H1 (cell line): ENCODE measurements at regions not wholly inside any gene's neighbourhood (a gene's known extent, or its start where the extent isn't known, plus 50 kb on each side); places are given as distances from the start of the nearest gene placed in this dataset.
A peak's percentile ranks its signal among the peaks of the same experiment; 100 is the strongest.

ENCODE experiments used
- CTCF ChIA-PET: fragments of 300-600 bp; sonication (Branson Sonifier 250); formaldehyde crosslinking; loops from one replicate; lab custom pipeline; 2021; ENCODE audit not compliant: partially characterized antibody; lab: Charles Lee
- POLR2A ChIA-PET: fragments of 300-600 bp; sonication (Branson Sonifier 250); formaldehyde crosslinking; loops from one replicate; lab custom pipeline; 2021; ENCODE audit warnings: inconsistent platforms; ENCODE audit not compliant: partially characterized antibody; lab: Charles Lee
- DNase-seq, 2 experiments: peaks; one replicate each; pipeline versions ENCODE4 v3.0.0 to v3.0.0-alpha.2; 2010 to 2022; ENCODE audit warnings: low spot score in 2 of 2, low read depth in 1 of 2, mixed read lengths in 1 of 2
- FAIRE-seq: peaks from 2 replicates; lab custom pipeline; 2011; peaks lifted over from hg19 to GRCh38; lab: Jason Lieb, UNC
- H2AFZ ChIP-seq: 2 replicates; pipeline ENCODE4 v1.8.1; 2012; ENCODE audit warnings: low read length, inconsistent platforms
- H2AK5ac ChIP-seq: 2 replicates; pipeline ENCODE4 v1.6.1; 2013; ENCODE audit warnings: low read depth, low read length
- H2BK120ac ChIP-seq: replicated peaks from 2 replicates; pipeline ENCODE3; 2013; ENCODE audit warnings: low read depth, low read length, inconsistent platforms
- H2BK12ac ChIP-seq: 2 replicates; pipeline ENCODE4 v1.6.1; 2013; ENCODE audit warnings: low read depth, low read length
- H2BK15ac ChIP-seq: 2 replicates; pipeline ENCODE4 v1.6.1; 2013; ENCODE audit warnings: low read length
- H2BK20ac ChIP-seq: 2 replicates; pipeline ENCODE4 v1.6.1; 2013; ENCODE audit warnings: low read length
- H2BK5ac ChIP-seq: 2 replicates; pipeline ENCODE4 v1.6.1; 2013; ENCODE audit warnings: low read depth, low read length
- H3K14ac ChIP-seq: 2 replicates; pipeline ENCODE4 v1.6.1; 2013; ENCODE audit warnings: inconsistent platforms; ENCODE audit not compliant: insufficient read length
- H3K18ac ChIP-seq: 2 replicates; pipeline ENCODE4 v1.6.1; 2013; ENCODE audit warnings: low read length; ENCODE audit errors: extremely low read depth
- H3K23ac ChIP-seq: 2 replicates; pipeline ENCODE4 v1.6.1; 2013; ENCODE audit warnings: inconsistent platforms; ENCODE audit not compliant: insufficient read length
- H3K23me2 ChIP-seq: 2 replicates; pipeline ENCODE4 v1.6.1; 2013; ENCODE audit warnings: low read depth, low read length
- H3K27ac ChIP-seq: 2 replicates; pipeline ENCODE4 v1.6.1; 2011; ENCODE audit warnings: low read depth, low read length, inconsistent platforms
- H3K27me3 ChIP-seq, 4 experiments: replicated peaks in 1 of 4; 1 replicate in 1 of 4; 2 replicates in 3 of 4; pipeline versions ENCODE4 v1.6.1 to v1.8.1; 2011 to 2013; ENCODE audit warnings: low read length in 3 of 4, mild to moderate bottlenecking in 3 of 4, inconsistent platforms in 2 of 4, mixed read lengths in 2 of 4, moderate library complexity in 1 of 4; ENCODE audit not compliant: control insufficient read depth in 3 of 4, insufficient read depth in 3 of 4; ENCODE audit errors: extremely low read depth in 1 of 4
- H3K36me3 ChIP-seq, 4 experiments: 2 replicates each; pipeline versions ENCODE4 v1.6.1 to v1.8.1; 2011 to 2013; ENCODE audit warnings: mild to moderate bottlenecking in 4 of 4, low read length in 3 of 4, moderate library complexity in 2 of 4, control low read depth in 1 of 4, inconsistent platforms in 1 of 4; ENCODE audit not compliant: insufficient read depth in 4 of 4, control insufficient read depth in 2 of 4
- H3K4ac ChIP-seq: replicated peaks from 2 replicates; pipeline ENCODE3; 2013; ENCODE audit warnings: low read length, low read depth, mixed read lengths, inconsistent platforms; ENCODE audit not compliant: insufficient read length
- H3K4me1 ChIP-seq, 4 experiments: replicated peaks in 1 of 4; 1 replicate in 1 of 4; 2 replicates in 3 of 4; pipeline versions ENCODE4 v1.6.1 to v1.8.1; 2011 to 2013; ENCODE audit warnings: low read length in 3 of 4, inconsistent platforms in 2 of 4, mixed read lengths in 1 of 4; ENCODE audit not compliant: insufficient read depth in 4 of 4, control insufficient read depth in 3 of 4
- H3K4me2 ChIP-seq, 2 experiments: 2 replicates each; pipeline versions ENCODE4 v1.6.1 to v1.8.1; 2011 to 2013; ENCODE audit warnings: low read depth in 2 of 2, low read length in 2 of 2, control low read depth in 1 of 2, inconsistent platforms in 1 of 2, mild to moderate bottlenecking in 1 of 2; ENCODE audit not compliant: insufficient read depth in 1 of 2
- H3K4me3 ChIP-seq, 4 experiments: fragments of 200-600, 300-600 bp in 1 of 4; sonication (generic), shearing (Covaris generic), sonication (Bioruptor Twin) in 1 of 4; 2 replicates each; pipeline versions ENCODE4 v1.5.1 to v1.8.1; 2011 to 2016; ENCODE audit warnings: low read length in 4 of 4, low read depth in 3 of 4, control low read depth in 2 of 4, inconsistent platforms in 2 of 4, mild to moderate bottlenecking in 2 of 4, mixed read lengths in 1 of 4, moderate library complexity in 1 of 4; ENCODE audit not compliant: insufficient read depth in 2 of 4; ENCODE audit errors: extremely low read depth in 1 of 4
- H3K56ac ChIP-seq: replicated peaks from 2 replicates; pipeline ENCODE3; 2013; ENCODE audit warnings: low read depth, mild to moderate bottlenecking, mixed read lengths, low read length, inconsistent platforms; ENCODE audit not compliant: insufficient read length
- H3K79me1 ChIP-seq: 2 replicates; pipeline ENCODE4 v1.6.1; 2013; ENCODE audit warnings: low read depth, low read length, control low read depth
- H3K79me2 ChIP-seq, 2 experiments: 2 replicates each; pipeline versions ENCODE4 v1.6.1 to v1.8.1; 2012 to 2013; ENCODE audit warnings: low read length in 2 of 2, mild to moderate bottlenecking in 2 of 2, inconsistent platforms in 1 of 2; ENCODE audit not compliant: insufficient read depth in 2 of 2, control insufficient read depth in 1 of 2
- H3K9ac ChIP-seq, 4 experiments: replicated peaks in 1 of 4; 1 replicate in 1 of 4; 2 replicates in 3 of 4; pipeline versions ENCODE4 v1.6.1 to v1.8.1; 2011 to 2013; ENCODE audit warnings: low read depth in 3 of 4, low read length in 3 of 4, control low read depth in 2 of 4, mild to moderate bottlenecking in 2 of 4, moderate library complexity in 2 of 4, inconsistent platforms in 1 of 4; ENCODE audit errors: extremely low read depth in 1 of 4
- H3K9me3 ChIP-seq, 2 experiments: 2 replicates each; pipeline versions ENCODE4 v1.6.1 to v1.8.1; 2012 to 2013; ENCODE audit warnings: mild to moderate bottlenecking in 2 of 2, moderate library complexity in 2 of 2, control low read depth in 1 of 2, inconsistent platforms in 1 of 2, low read depth in 1 of 2, low read length in 1 of 2, mixed read lengths in 1 of 2; ENCODE audit not compliant: insufficient read depth in 2 of 2
- H4K20me1 ChIP-seq, 2 experiments: replicated peaks in 1 of 2; 2 replicates each; pipeline versions ENCODE3 to v1.8.1; 2011 to 2013; ENCODE audit warnings: inconsistent platforms in 2 of 2, low read length in 2 of 2, mild to moderate bottlenecking in 1 of 2; ENCODE audit not compliant: insufficient read depth in 2 of 2, control insufficient read depth in 1 of 2
- H4K5ac ChIP-seq: 2 replicates; pipeline ENCODE4 v1.6.1; 2013; ENCODE audit warnings: low read length, low read depth, mixed read lengths, inconsistent platforms; ENCODE audit not compliant: insufficient read length
- H4K8ac ChIP-seq: 2 replicates; pipeline ENCODE4 v1.8.0; 2013; ENCODE audit warnings: mild to moderate bottlenecking, moderate library complexity, low read length, inconsistent platforms; ENCODE audit not compliant: insufficient read depth; ENCODE audit errors: extremely low read depth
- H4K91ac ChIP-seq: replicated peaks from 2 replicates; pipeline ENCODE3; 2013; ENCODE audit warnings: low read length, mixed read lengths, inconsistent platforms; ENCODE audit not compliant: insufficient read length
- CTCF ChIP-seq, 3 experiments: IDR thresholded peaks; 1 replicate in 2 of 3; 2 replicates in 1 of 3; pipeline versions ENCODE4 v1.5.1 to v1.6.1; 2011; ENCODE audit warnings: low read length in 3 of 3, mild to moderate bottlenecking in 3 of 3, inconsistent platforms in 2 of 3, low read depth in 1 of 3, moderate library complexity in 1 of 3; ENCODE audit not compliant: insufficient read depth in 1 of 3; ENCODE audit errors: control extremely low read depth in 1 of 3
- WGBS, 2 experiments: shearing (Covaris generic) in 1 of 2; methylation state at CpG; one replicate each; pipeline versions ENCODE4 v1.1.6 to v1.1.7; 2013 to 2015; ENCODE audit warnings: low lambda C conversion rate in 2 of 2, mixed read lengths in 2 of 2, inconsistent platforms in 1 of 2, low coverage in 1 of 2, missing lambda C conversion rate in 1 of 2; ENCODE audit not compliant: insufficient replicate concordance in 2 of 2, insufficient coverage in 1 of 2, insufficient read length in 1 of 2; ENCODE audit errors: extremely low coverage in 1 of 2, missing lambda C conversion rate in 1 of 2; 5-methylcytosine and 5-hydroxymethylcytosine counted together

GRCh38 chr1:229001467-229002011 lies 266.3 kb downstream of the RHOU start:
- H3K79me1 ChIP-seq = no peaks in the 10 kb centered on the region

More at GRCh38 chr1:229001467-229002011, 266.3 kb downstream of the RHOU start:
- H3K14ac ChIP-seq = no peak overlapping the region
- POLR2A ChIA-PET = interaction anchor here (1.2 kb wide), 1 partner anchor 13 kb away, joined by 4 read pairs; no protein-coding TSS in a partner anchor
- no peaks in the 10 kb centered on the region; the same call in 1 of the 2 replicates for H3K23me2 ChIP-seq
- no peak overlapping the region for H3K56ac ChIP-seq
- no peak for TF ChIP-seq CTCF (IDR thresholded peaks at IDR 0.05; ENCODE audit: control extremely low read depth in 1 of 3, insufficient read depth in 1 of 3, low read depth in 1 of 3, low read length in 3 of 3)
- TF ChIP-seq, all 59 proteins: peak for 0
- H4K5ac ChIP-seq = no peak overlapping the region
- H2BK15ac ChIP-seq = no peak overlapping the region
- no peak overlapping the region for H2BK5ac ChIP-seq
- no peaks in the 10 kb centered on the region for H3K9me3 ChIP-seq
- no peak overlapping the region for H4K91ac ChIP-seq
- FAIRE-seq (no peak), DNase-seq (no peak)
- WGBS, 2 experiments = 79% methylated on average over 1 of the region's 1 CpG; no CpG with 5 or more reads in 1 of the 2 experiments
- H2BK120ac ChIP-seq = no peak overlapping the region
- H2BK12ac ChIP-seq = no peak overlapping the region
- H3K18ac ChIP-seq = no peak overlapping the region
- H3K79me2 ChIP-seq = no peaks in the 10 kb centered on the region
- no peak overlapping the region for H2AFZ ChIP-seq
- no peak overlapping the region for H2AK5ac ChIP-seq
- H3K4ac ChIP-seq = no peak overlapping the region
- CTCF ChIA-PET = interaction anchor here (1.1 kb wide), 1 partner anchor 32 kb away, joined by 3 read pairs; no protein-coding TSS in a partner anchor
- H3K27ac ChIP-seq = no peak overlapping the region
- H3K4me2 ChIP-seq = no peak overlapping the region
- H4K8ac ChIP-seq = no peak overlapping the region
- H4K20me1 ChIP-seq = no peaks in the 10 kb centered on the region
- no peaks in the 10 kb centered on the region; a peak in 2 of 7 replicates for H3K27me3 ChIP-seq
- H3K4me3 ChIP-seq = no peak overlapping the region
- H3K36me3 ChIP-seq = no peaks in the 10 kb centered on the region
- H3K23ac ChIP-seq = no peak overlapping the region
- no peak overlapping the region for H3K9ac ChIP-seq
- peaks cover 0 to 5% (median under 1%) of the 10 kb centered on the region in 4 experiments; a peak in 4 of 7 replicates for H3K4me1 ChIP-seq
- peak overlapping the region; percentile 49; the same call in 1 of the 2 replicates for H2BK20ac ChIP-seq
